Neural cell (in vitro differentiated cells): ENCODE measurements at regions not wholly inside any gene's neighbourhood (a gene's known extent, or its start where the extent isn't known, plus 50 kb on each side); places are given as distances from the start of the nearest gene placed in this dataset.

Source experiments
- H2AFZ ChIP-seq: fragments of 200-600, 300-800 bp; sonication (generic), shearing (Covaris generic); 2 replicates; pipeline ENCODE4 v1.6.0; 2014; ENCODE audit warnings: low read depth, mild to moderate bottlenecking, antibody characterized with exemption, low read length, moderate library complexity
- H3F3A ChIP-seq: fragments of 200-600 bp; shearing (Covaris generic); 2 replicates; pipeline ENCODE4 v1.6.1; 2016; ENCODE audit warnings: mild to moderate bottlenecking, moderate library complexity, mixed read lengths, antibody characterized with exemption, low read length; ENCODE audit not compliant: insufficient read depth, poor library complexity, severe bottlenecking
- H3K27ac ChIP-seq: fragments of 200-600, 300-800 bp; sonication (generic), shearing (Covaris generic); 2 replicates; pipeline ENCODE4 v1.5.1; 2014; ENCODE audit warnings: mild to moderate bottlenecking, low read length, moderate library complexity
- H3K27me3 ChIP-seq: fragments of 300-800, 200-600 bp; sonication (generic), shearing (Covaris generic); 2 replicates; pipeline ENCODE4 v1.6.0; 2014; ENCODE audit warnings: mild to moderate bottlenecking, low read depth, low read length, moderate library complexity; ENCODE audit not compliant: insufficient read depth
- H3K36me3 ChIP-seq: fragments of 300-800, 200-600 bp; sonication (generic), shearing (Covaris generic); 2 replicates; pipeline ENCODE4 v1.5.1; 2014; ENCODE audit warnings: mild to moderate bottlenecking, antibody characterized with exemption, low read length, moderate library complexity; ENCODE audit not compliant: insufficient read depth
- H3K4me2 ChIP-seq: fragments of 300-800, 200-600 bp; sonication (generic), shearing (Covaris generic); 2 replicates; pipeline ENCODE4 v1.6.0; 2014; ENCODE audit warnings: mild to moderate bottlenecking, low read length
- H3K4me3 ChIP-seq: fragments of 300-800, 200-600 bp; sonication (generic), shearing (Covaris generic); 2 replicates; pipeline ENCODE4 v1.5.1; 2014; ENCODE audit warnings: mild to moderate bottlenecking, low read length, moderate library complexity
- H3K79me2 ChIP-seq: fragments of 200-600 bp; shearing (Covaris generic); replicated peaks from 2 replicates; pipeline ENCODE4 v1.6.0; 2014; ENCODE audit warnings: mild to moderate bottlenecking, low read length, moderate library complexity; ENCODE audit not compliant: insufficient read depth
- H3K9ac ChIP-seq: fragments of 300-800, 200-600 bp; sonication (generic), shearing (Covaris generic); 2 replicates; pipeline ENCODE4 v1.6.1; 2016; ENCODE audit warnings: mild to moderate bottlenecking, low read length, mixed read lengths
- H3K9me2 ChIP-seq: fragments of 200-600 bp; shearing (Covaris generic); 2 replicates; pipeline ENCODE4 v1.6.1; 2016; ENCODE audit warnings: mild to moderate bottlenecking, low read length, mixed read lengths; ENCODE audit not compliant: insufficient read depth
- H3K9me3 ChIP-seq: fragments of 200-600, 300-800 bp; sonication (generic), shearing (Covaris generic); 2 replicates; pipeline ENCODE4 v1.6.1; 2016; ENCODE audit warnings: mild to moderate bottlenecking, mixed run types, low read length, moderate library complexity, mixed read lengths
- H4K20me1 ChIP-seq: fragments of 200-600 bp; shearing (Covaris generic); 2 replicates; pipeline ENCODE4 v1.6.1; 2016; ENCODE audit warnings: mild to moderate bottlenecking, mixed run types; ENCODE audit not compliant: insufficient read depth
- CTCF ChIP-seq: fragments of 450-650 bp; IDR thresholded peaks from 2 replicates; pipeline ENCODE4 v1.5.1; 2014; ENCODE audit warnings: antibody characterized with exemption, mild to moderate bottlenecking, moderate library complexity; ENCODE audit not compliant: poor library complexity, severe bottlenecking
- EP300 ChIP-seq: fragments of 450-650 bp; conservative IDR thresholded peaks from 2 replicates; pipeline ENCODE4 v1.6.1; 2014; ENCODE audit warnings: antibody characterized with exemption, mild to moderate bottlenecking, moderate library complexity; ENCODE audit not compliant: poor library complexity, severe bottlenecking
- EZH2 ChIP-seq: fragments of 200-600, 300-800 bp; shearing (Covaris generic), sonication (generic); IDR thresholded peaks from 2 replicates; pipeline ENCODE4 v1.6.1; 2014; ENCODE audit warnings: antibody characterized with exemption, low read length, borderline replicate concordance, mild to moderate bottlenecking; ENCODE audit not compliant: insufficient read depth, poor library complexity, severe bottlenecking
- MXI1 ChIP-seq: fragments of 450-650 bp; conservative IDR thresholded peaks from 2 replicates; pipeline ENCODE4 v1.6.1; 2014; ENCODE audit warnings: antibody characterized with exemption, mild to moderate bottlenecking; ENCODE audit not compliant: poor library complexity, severe bottlenecking
- POLR2AphosphoS5 ChIP-seq: IDR thresholded peaks from 2 replicates; pipeline ENCODE4 v1.6.1; 2012
- RAD21 ChIP-seq: fragments of 450-650 bp; conservative IDR thresholded peaks from 2 replicates; pipeline ENCODE4 v1.6.1; 2014; ENCODE audit warnings: antibody characterized with exemption, mild to moderate bottlenecking, moderate library complexity
- REST ChIP-seq: IDR thresholded peaks from 2 replicates; pipeline ENCODE4 v1.6.1; 2012; ENCODE audit warnings: borderline replicate concordance
- SMC3 ChIP-seq: fragments of 450-650 bp; conservative IDR thresholded peaks from 2 replicates; pipeline ENCODE4 v1.6.1; 2014; ENCODE audit warnings: antibody characterized with exemption, mild to moderate bottlenecking, moderate library complexity; ENCODE audit not compliant: poor library complexity
- TAF1 ChIP-seq: IDR thresholded peaks from 2 replicates; pipeline ENCODE4 v1.6.1; 2012; ENCODE audit warnings: low read depth

- no peak overlapping the region for H2AFZ ChIP-seq
- no peaks in the 10 kb centered on the region for H3F3A ChIP-seq
- H3K27ac ChIP-seq = no peak overlapping the region
- H3K36me3 ChIP-seq = no peaks in the 10 kb centered on the region
- TF ChIP-seq EZH2 (no peak), REST (no peak), EP300 (no peak), SMC3 (no peak), RAD21 (no peak), CTCF (no peak), MXI1 (no peak), POLR2AphosphoS5 (no peak), TAF1 (no peak)
- no peaks in the 10 kb centered on the region for H3K27me3 ChIP-seq
- no peak overlapping the region for H3K9ac ChIP-seq
- no peaks in the 10 kb centered on the region for H3K9me3 ChIP-seq
- H3K4me3 ChIP-seq = no peak overlapping the region
- H3K9me2 ChIP-seq = no peaks in the 10 kb centered on the region
- no peak overlapping the region for H3K4me2 ChIP-seq
- H4K20me1 ChIP-seq = no peaks in the 10 kb centered on the region
- no peaks in the 10 kb centered on the region for H3K79me2 ChIP-seq
Observed at GRCh38 chr13:74511523-74511922, 377.3 kb upstream of the KLF12 start.

GRCh38 chr13:74487091-74487722 is 353.0 kb upstream of the KLF12 start:
- H3K9me2 ChIP-seq = no peaks in the 10 kb centered on the region
- TF ChIP-seq SMC3 = no peak
- no peak for TF ChIP-seq EP300
- no peak for TF ChIP-seq TAF1
- TF ChIP-seq RAD21 = no peak
- TF ChIP-seq CTCF = no peak
- no peak for TF ChIP-seq REST
- no peak for TF ChIP-seq EZH2
- no peak for TF ChIP-seq MXI1
- TF ChIP-seq POLR2AphosphoS5 = no peak
- H4K20me1 ChIP-seq = no peaks in the 10 kb centered on the region
- no peaks in the 10 kb centered on the region for H3K79me2 ChIP-seq
- no peaks in the 10 kb centered on the region for H3F3A ChIP-seq
- no peaks in the 10 kb centered on the region for H3K27me3 ChIP-seq
- H3K9ac ChIP-seq = no peak overlapping the region
- H3K27ac ChIP-seq = no peak overlapping the region
- H3K36me3 ChIP-seq = no peaks in the 10 kb centered on the region
- H2AFZ ChIP-seq = no peak overlapping the region
- H3K4me3 ChIP-seq = no peak overlapping the region
- no peaks in the 10 kb centered on the region for H3K9me3 ChIP-seq
- H3K4me2 ChIP-seq = no peak overlapping the region
